Stimulated activated naive B cell treated with anti-CD40 and anti-IgM and Interleukin-4, amounts not matched to agents 10 μg/mL and 1 μg/mL and 100 μg/mL, for 72 hours (primary cell): ENCODE measurements at regions not wholly inside any gene's neighbourhood (a gene's known extent, or its start where the extent isn't known, plus 50 kb on each side); places are given as distances from the start of the nearest gene placed in this dataset.

Experiments used
- ATAC-seq, 2 donors: fragments of 150-1000 bp; cut with Tn5 transposase; replicated peaks; 2 replicates each; pipeline ENCODE4 v1.10.0; 2021; ENCODE audit warnings: moderate library complexity in 1 of 2
- DNase-seq: peaks from one replicate; pipeline ENCODE4 v3.0.0; 2021
- H3K27ac Mint-ChIP-seq: one replicate; pipeline ENCODE4 v1.8.0; 2022; ENCODE audit warnings: mild to moderate bottlenecking, mixed read lengths
- H3K27me3 Mint-ChIP-seq, 2 donors: one replicate each; pipeline ENCODE4 v1.8.0; 2022; ENCODE audit warnings: mixed read lengths in 2 of 2
- H3K36me3 Mint-ChIP-seq, 2 donors: one replicate each; pipeline ENCODE4 v1.8.0; 2022; ENCODE audit warnings: mixed read lengths in 2 of 2, mild to moderate bottlenecking in 1 of 2
- H3K4me1 Mint-ChIP-seq, 2 donors: one replicate each; pipeline ENCODE4 v1.8.0; 2022; ENCODE audit warnings: mixed read lengths in 2 of 2, mild to moderate bottlenecking in 1 of 2
- H3K4me3 Mint-ChIP-seq, 2 donors: one replicate each; pipeline ENCODE4 v1.8.0; 2022; ENCODE audit warnings: mild to moderate bottlenecking in 2 of 2, mixed read lengths in 2 of 2, moderate library complexity in 1 of 2
- H3K9me3 Mint-ChIP-seq, 2 donors: one replicate each; pipeline ENCODE4 v1.8.0; 2022; ENCODE audit warnings: mixed read lengths in 2 of 2, mild to moderate bottlenecking in 1 of 2

DNA sequence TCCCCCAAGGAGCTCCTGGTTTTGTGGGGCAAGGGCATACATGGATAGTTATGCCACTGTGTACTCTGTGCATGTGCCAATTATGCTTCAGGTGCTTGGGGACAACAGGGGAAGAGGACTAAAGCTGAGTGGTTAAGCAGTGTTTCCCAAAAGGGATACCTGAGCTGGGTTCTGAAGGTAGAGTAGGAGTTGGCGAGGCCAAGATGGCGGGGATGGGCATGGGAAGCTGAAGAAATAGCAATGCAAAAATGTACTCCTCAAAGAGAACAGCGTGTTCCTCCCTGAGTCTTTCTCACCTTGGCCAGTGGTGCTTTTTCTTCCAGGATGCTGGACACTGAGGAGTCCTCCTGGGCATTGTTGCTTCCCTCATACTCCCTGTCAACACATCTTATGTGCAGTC lies 90.0 kb upstream of the LARGE1 start:
- peaks cover 15 to 19% of the 10 kb centered on the region in 2 donors for H3K9me3 Mint-ChIP-seq
- DNase-seq, result no peak
- ATAC-seq, result no peak

DNA sequence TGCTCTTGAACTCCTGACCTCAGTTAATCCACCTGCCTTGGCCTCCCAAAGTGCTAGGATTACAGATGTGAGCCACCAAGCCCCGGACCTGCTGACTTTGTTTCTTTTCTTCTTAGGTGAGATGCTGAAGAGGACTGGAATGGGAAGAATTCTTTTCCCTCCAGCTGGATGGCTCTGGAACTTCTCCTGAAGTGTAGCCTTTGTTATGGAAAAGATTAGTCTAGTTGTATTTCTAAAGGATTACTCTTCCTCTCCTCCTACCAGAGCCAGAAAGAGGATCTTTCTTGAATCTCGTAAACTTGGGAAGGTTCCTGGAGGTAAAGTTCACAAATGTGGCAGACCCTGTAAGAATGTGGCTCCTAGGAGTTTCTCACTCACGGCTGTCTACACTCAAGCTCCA lies 95.4 kb upstream of the LARGE1 start:
- no peak overlapping the region for H3K4me3 Mint-ChIP-seq

More for the DNA sequence above, 90.0 kb upstream of the LARGE1 start:
- Mint-ChIP-seq H3K36me3 (peaks cover 0 to 1% of the 10 kb centered on the region in 2 donors), H3K27me3 (peaks cover 4 to 6% of the 10 kb centered on the region in 2 donors), H3K27ac (no peak overlapping the region), H3K4me1 (no peaks in the 10 kb centered on the region), H3K4me3 (no peak overlapping the region)

DNA sequence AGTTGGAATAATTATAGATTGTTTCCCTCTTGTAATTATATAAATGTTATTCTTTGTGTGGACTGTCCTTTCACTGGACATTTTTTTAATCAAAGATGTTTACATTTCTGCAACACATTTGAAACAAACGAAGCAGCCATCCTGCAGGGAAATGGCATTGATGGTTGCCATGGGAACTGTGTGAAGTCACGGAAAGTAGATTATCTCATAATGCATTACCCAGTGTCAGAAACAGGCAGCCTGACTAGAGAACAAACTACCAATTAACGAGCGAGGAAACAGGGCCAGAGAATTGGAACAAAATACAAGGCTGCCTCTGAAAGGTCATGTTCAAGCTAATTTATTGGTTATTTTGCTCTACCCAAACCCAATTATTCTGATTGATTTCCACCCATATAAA lies 96.9 kb upstream of the LARGE1 start:
- Mint-ChIP-seq H3K27ac (no peak overlapping the region), H3K4me1 (no peaks in the 10 kb centered on the region), H3K4me3 (no peak overlapping the region), H3K9me3 (peaks cover 11 to 15% of the 10 kb centered on the region in 2 donors), H3K27me3 (peaks cover 7 to 12% of the 10 kb centered on the region in 2 donors), H3K36me3 (no peaks in the 10 kb centered on the region)
- DNase-seq (no peak), ATAC-seq (no peak)

More for the DNA sequence above, 95.4 kb upstream of the LARGE1 start:
- peaks cover 0 to 15% of the 10 kb centered on the region in 2 donors for H3K27me3 Mint-ChIP-seq
- DNase-seq, result no peak
- H3K9me3 Mint-ChIP-seq, result peaks cover 11 to 15% of the 10 kb centered on the region in 2 donors
- H3K4me1 Mint-ChIP-seq, result no peaks in the 10 kb centered on the region
- no peak for ATAC-seq
- no peaks in the 10 kb centered on the region for H3K36me3 Mint-ChIP-seq
- no peak overlapping the region for H3K27ac Mint-ChIP-seq

DNA sequence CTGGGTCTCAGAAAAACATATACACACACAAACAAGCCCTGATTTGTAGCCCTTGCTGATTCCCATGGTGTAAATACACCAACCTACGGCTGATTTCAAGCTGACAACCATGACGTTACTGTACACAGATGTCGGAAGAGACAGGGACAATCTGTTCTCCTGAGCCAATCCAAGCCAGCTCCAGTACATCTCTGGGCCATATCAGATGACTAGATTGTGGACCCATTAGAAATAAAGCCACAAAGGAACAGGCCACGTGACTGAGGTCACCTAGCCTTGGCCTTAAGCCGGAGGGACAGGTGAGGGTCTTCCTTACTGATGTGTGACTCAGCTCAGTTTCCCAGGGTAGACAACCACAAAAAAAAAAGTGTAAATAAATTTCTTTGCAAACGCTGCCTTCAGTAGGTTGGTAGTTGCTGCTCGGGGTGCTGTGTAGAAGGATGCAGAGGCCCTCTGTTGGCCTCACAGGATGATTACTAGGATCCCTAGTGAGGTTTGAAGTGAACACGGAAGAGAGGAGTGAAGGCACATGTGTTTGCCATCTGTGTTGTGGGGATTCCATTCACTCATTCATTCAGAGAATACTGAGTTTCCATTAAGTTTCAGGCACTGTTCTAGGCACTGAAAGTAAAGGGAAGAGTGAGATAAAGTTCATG lies 99.0 kb upstream of the LARGE1 start:
- Mint-ChIP-seq H3K27me3 (peaks cover 11 to 12% of the 10 kb centered on the region in 2 donors), H3K36me3 (no peaks in the 10 kb centered on the region), H3K4me3 (no peak overlapping the region), H3K4me1 (no peaks in the 10 kb centered on the region), H3K9me3 (peaks cover 9 to 11% of the 10 kb centered on the region in 2 donors), H3K27ac (no peak overlapping the region)
- DNase-seq (no peak), ATAC-seq (no peak)

DNA sequence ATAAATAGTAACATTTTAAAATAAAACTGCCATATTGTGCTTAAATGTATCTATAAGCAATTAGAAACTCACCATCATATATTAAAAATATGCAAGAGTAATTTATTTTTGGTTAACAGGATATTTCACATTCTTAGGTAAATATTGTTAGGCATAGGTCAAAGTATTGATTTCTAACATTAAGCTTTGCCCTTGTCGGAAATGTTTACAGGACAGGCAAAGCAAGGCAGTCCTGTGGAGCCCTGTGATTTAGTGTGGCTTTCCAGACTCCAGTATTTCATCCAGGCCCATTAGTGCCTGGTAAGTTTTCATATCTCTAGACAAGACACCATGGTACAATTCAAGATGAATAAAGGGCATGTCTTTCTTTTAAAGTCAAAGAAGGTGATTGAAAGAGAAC lies 114.9 kb upstream of the LARGE1 start:
- DNase-seq, result no peak
- Mint-ChIP-seq H3K4me3 (no peak overlapping the region), H3K4me1 (no peaks in the 10 kb centered on the region), H3K27ac (no peak overlapping the region), H3K9me3 (peaks cover 0 to 5% of the 10 kb centered on the region in 2 donors), H3K36me3 (no peaks in the 10 kb centered on the region), H3K27me3 (peaks cover 5 to 31% of the 10 kb centered on the region in 2 donors)
- no peak for ATAC-seq

DNA sequence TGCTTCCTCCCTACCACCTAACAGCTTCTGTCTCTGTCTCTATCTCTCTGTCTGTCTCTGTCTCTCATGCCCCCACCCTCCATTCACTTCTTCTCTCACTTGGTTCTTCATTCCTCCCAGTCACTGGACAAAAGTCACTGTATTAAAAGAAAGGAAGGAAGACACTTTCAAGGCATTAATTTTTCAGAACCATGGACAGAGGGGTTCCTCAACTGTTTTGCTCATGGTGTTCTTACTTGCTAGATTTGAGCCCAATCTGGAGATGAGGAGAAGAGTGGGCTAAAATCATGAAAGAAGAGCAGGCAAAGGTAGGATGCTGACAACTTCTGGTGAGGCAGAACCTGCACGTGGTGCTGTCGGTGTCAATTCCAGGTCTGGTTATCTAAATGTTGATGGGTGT lies 116.7 kb upstream of the LARGE1 start:
- Mint-ChIP-seq H3K36me3 (no peaks in the 10 kb centered on the region), H3K27me3 (peaks cover 5 to 28% of the 10 kb centered on the region in 2 donors), H3K4me3 (no peak overlapping the region), H3K9me3 (peaks cover 0 to 3% of the 10 kb centered on the region in 2 donors), H3K4me1 (no peaks in the 10 kb centered on the region), H3K27ac (no peak overlapping the region)
- no peak for DNase-seq
- ATAC-seq, result no peak

DNA sequence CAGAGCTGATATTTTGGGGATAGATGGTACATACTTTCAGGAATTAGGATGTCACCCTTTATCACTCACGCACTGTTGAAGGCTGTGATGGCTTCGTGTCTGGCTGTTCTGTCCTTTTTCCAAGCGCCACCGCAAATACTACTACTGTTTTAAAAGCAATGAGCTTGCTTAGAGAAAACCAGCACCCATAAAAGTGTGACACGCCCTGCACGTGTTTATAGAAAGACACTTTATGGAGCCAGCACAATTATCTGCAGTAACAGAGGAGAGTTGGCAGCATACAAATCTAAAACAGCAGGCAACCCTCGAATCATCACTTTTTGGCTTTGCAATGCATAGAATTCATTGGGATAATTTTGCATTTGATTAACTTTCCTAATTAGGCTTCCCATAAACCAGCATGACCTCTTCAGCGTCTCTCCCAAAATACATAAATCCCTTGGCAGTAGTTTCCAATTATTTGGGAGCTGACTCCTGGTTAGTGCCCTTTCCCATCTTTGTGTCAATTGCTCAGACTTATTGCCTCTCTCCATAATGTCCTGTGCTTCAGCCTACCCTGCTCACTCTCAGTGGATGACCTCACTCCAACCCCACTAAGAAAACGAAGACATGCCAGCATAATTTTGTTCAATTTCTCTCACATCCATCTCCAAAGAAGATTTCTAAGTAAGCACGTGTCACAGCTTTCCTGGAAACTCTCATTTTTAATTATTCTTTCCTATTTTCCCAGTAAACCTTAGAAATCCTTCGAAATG lies 118.7 kb upstream of the LARGE1 start:
- no peaks in the 10 kb centered on the region for H3K9me3 Mint-ChIP-seq
- ATAC-seq (no peak), DNase-seq (no peak)
- H3K27ac Mint-ChIP-seq, result no peak overlapping the region
- H3K4me1 Mint-ChIP-seq, result no peaks in the 10 kb centered on the region
- H3K36me3 Mint-ChIP-seq, result no peaks in the 10 kb centered on the region
- peaks cover 5 to 21% of the 10 kb centered on the region in 2 donors for H3K27me3 Mint-ChIP-seq
- H3K4me3 Mint-ChIP-seq, result no peak overlapping the region

DNA sequence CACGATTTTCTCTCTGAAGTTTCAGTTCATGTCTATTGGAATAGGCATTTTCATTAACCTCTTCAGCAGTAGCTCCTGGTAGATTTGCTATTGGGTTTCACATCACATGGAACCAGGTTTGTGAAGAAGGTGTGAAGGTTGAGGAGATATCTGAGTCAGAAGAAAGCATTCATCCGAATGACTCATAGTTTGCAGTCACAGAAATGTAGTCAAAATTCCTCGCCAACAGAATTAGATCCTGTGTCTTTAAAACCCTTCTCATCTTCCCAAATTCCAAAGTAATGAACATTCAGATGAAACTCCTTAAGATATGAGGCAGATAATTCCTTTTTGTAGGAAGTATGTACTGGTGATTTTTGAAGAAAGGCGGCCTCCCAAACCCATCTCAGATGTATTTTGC lies 125.0 kb upstream of the LARGE1 start:
- Mint-ChIP-seq H3K36me3 (no peaks in the 10 kb centered on the region), H3K4me1 (no peaks in the 10 kb centered on the region), H3K9me3 (no peaks in the 10 kb centered on the region), H3K27me3 (peaks cover 5 to 7% of the 10 kb centered on the region in 2 donors), H3K4me3 (no peak overlapping the region), H3K27ac (no peak overlapping the region)
- DNase-seq (no peak), ATAC-seq (no peak)

DNA sequence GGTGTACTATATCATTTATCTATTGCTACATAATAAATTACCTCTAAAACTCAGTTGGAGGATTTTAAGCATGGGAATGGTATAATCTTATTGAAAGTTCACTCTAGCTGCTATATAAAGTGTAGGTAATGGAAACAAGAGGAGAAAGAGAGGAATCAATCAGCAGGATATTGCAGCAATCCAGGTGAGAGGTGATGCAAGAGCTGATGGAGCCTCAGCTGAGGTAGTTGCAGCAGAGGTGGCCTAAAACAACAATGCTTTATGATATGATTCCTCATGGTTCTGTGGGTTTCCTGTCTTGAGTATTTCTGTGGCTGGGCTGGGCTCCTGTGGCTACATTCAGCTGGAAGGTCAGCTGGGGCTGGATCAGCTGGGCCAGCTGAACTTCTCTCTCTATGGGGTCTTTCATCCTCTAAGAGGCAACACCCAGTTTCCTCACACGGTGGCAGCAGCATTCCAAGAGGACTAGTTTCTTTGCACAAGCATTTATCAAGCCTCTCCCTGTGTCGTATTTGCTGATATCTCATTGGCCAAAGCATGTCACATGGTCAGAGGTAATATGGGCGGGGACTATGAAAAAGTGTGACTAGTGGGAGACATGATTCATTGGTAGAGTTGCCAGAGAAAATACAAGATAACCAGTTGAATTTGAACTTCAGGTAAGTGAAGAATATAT lies 135.4 kb upstream of the LARGE1 start:
- Mint-ChIP-seq H3K4me1 (no peaks in the 10 kb centered on the region), H3K36me3 (no peaks in the 10 kb centered on the region)

DNA sequence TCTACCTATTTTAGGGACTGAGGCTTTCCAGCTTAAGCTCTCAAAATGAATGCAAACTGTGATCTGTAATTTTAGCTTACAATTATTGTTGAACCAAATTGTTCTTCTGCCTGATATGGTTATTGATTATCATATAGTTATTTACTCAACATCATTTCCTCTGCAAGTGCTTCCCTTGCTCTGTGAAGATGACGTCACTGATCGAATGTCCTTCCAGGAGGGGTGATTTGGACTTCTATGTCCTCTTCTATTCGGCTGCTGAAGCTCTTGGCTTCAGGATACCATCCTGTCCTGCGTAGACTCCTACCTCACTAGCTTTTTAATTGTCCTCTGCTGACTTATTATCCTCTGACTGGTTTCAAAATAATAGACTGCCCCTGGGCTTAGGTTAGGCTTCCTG lies 137.4 kb upstream of the LARGE1 start:
- DNase-seq (no peak), ATAC-seq (no peak)
- peaks cover 9 to 13% of the 10 kb centered on the region in 2 donors for H3K9me3 Mint-ChIP-seq
- no peaks in the 10 kb centered on the region for H3K4me1 Mint-ChIP-seq
- no peaks in the 10 kb centered on the region for H3K36me3 Mint-ChIP-seq
- H3K27ac Mint-ChIP-seq, result no peak overlapping the region
- H3K4me3 Mint-ChIP-seq, result no peak overlapping the region
- peaks cover 4 to 5% of the 10 kb centered on the region in 2 donors for H3K27me3 Mint-ChIP-seq

More for the DNA sequence above, 135.4 kb upstream of the LARGE1 start:
- peak in 1 of 2 donors; percentile 39 for ATAC-seq
- no peak for DNase-seq
- peaks cover 9 to 13% of the 10 kb centered on the region in 2 donors for H3K9me3 Mint-ChIP-seq
- no peak overlapping the region for H3K4me3 Mint-ChIP-seq
- H3K27me3 Mint-ChIP-seq, result peaks cover 5 to 8% of the 10 kb centered on the region in 2 donors
- no peak overlapping the region for H3K27ac Mint-ChIP-seq

DNA sequence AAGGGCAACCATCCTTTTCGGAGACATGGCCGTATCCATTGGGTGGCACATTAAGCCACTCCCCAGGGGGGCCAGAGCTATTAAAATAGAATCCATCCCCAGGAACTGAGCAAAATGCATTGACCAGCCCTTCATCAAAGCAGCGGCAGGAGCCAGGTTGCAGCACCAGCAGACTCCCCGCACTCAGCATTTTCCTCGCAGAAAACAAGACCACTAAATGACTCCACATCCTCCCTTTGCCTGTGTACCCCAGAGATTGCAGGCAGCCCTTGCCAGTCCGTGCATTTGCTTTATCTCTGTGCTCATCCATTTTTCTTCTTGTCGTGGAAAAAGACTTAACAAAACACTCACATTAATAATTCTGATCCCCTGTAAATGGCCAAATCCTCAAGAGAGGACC lies 144.4 kb upstream of the LARGE1 start:
- H3K27me3 Mint-ChIP-seq, result peaks cover under 1 to 10% of the 10 kb centered on the region in 2 donors
- H3K27ac Mint-ChIP-seq, result no peak overlapping the region

DNA sequence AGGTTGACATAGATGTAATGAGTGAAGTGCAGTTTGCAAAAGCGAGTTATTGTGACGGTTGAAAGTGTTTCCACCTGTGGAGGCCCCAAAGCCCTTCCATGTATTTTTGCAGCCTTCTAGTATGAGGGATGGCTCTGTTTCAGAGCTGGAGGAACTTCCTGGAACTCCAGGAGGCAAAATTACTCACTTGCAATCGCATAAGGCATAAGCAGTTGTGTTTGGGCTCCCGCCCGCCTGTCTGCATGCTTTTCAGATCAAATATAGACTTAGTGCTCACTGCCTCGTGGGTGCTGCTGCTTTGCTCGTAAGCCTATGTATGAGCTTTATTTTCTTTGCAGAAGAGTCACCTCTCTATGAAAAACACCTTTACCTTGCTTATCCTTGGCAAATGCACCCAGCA lies 146.8 kb upstream of the LARGE1 start:
- Mint-ChIP-seq H3K27ac (no peak overlapping the region), H3K9me3 (no peaks in the 10 kb centered on the region), H3K27me3 (peaks cover 8 to 16% of the 10 kb centered on the region in 2 donors), H3K4me1 (no peaks in the 10 kb centered on the region), H3K4me3 (no peak overlapping the region), H3K36me3 (no peaks in the 10 kb centered on the region)
- no peak for ATAC-seq
- DNase-seq, result no peak

More for the DNA sequence above, 144.4 kb upstream of the LARGE1 start:
- H3K4me3 Mint-ChIP-seq, result no peak overlapping the region
- H3K9me3 Mint-ChIP-seq, result no peaks in the 10 kb centered on the region
- no peak for DNase-seq
- H3K36me3 Mint-ChIP-seq, result no peaks in the 10 kb centered on the region
- no peak for ATAC-seq
- no peaks in the 10 kb centered on the region for H3K4me1 Mint-ChIP-seq

DNA sequence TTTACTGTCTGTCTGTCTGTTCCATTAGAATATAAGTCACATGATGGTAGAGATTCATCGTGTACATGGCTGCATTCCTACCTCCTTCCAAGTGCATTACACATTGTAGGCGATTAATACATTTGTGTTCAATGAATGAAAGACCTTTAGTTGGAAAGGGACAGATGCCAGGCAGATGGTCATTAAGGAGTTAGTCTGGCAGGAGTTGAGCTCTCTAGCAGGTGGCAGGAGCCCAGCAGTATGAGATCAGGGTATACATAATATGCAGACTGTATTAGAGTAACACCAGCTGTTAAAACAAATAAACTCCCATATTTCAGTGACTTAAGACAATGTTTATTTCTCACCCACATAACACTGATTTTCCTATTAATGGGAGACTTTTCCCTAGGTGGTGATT lies 147.7 kb upstream of the LARGE1 start:
- Mint-ChIP-seq H3K27ac (no peak overlapping the region), H3K9me3 (no peaks in the 10 kb centered on the region), H3K4me3 (no peak overlapping the region), H3K4me1 (no peaks in the 10 kb centered on the region), H3K36me3 (no peaks in the 10 kb centered on the region), H3K27me3 (peaks cover 8 to 16% of the 10 kb centered on the region in 2 donors)
- DNase-seq (no peak), ATAC-seq (no peak)

DNA sequence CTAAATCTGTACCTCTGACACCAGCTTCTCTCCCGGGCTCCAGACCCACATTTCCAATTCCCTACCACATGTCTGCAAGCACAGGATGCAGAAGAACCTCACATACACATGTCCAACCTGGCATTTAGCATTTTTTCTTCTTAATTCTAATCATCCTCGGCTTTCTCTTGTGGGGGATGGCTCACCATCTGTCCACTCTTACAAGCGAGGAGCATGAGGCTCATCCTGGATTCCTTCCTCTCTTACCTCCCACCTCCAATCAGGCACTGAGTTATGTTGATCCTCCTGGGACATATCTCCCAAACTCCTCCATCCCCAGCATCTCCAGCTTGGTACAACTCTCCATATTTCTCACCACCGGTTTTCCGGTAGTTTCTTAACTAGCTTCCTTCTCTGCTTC lies 149.8 kb upstream of the LARGE1 start:
- Mint-ChIP-seq H3K27ac (peak overlapping the region; percentile 65), H3K4me3 (no peak overlapping the region), H3K36me3 (no peaks in the 10 kb centered on the region), H3K4me1 (no peaks in the 10 kb centered on the region), H3K9me3 (no peaks in the 10 kb centered on the region), H3K27me3 (peaks cover 8 to 13% of the 10 kb centered on the region in 2 donors)
- DNase-seq (no peak), ATAC-seq (no peak)
